ENCODE measurements at regions not wholly inside any gene's neighbourhood (a gene's known extent, or its start where the extent isn't known, plus 50 kb on each side); places are given as distances from the start of the nearest gene placed in this dataset.

- no peaks in the 10 kb centered on the region for H3K27me3 Mint-ChIP-seq
- no peak overlapping the region for H3K27ac Mint-ChIP-seq
- no peak for DNase-seq
- no peak overlapping the region for H3K4me3 Mint-ChIP-seq
- no peaks in the 10 kb centered on the region for H3K36me3 Mint-ChIP-seq (ENCODE audit: low read depth)
- H3K9me3 Mint-ChIP-seq: no peaks in the 10 kb centered on the region
- H3K4me1 Mint-ChIP-seq (ENCODE audit: low read depth): no peaks in the 10 kb centered on the region
Observed at GRCh38 chr7:35313575-35313974, 59.7 kb upstream of the TBX20 start.
